GM19025 (cell line): ENCODE measurements at regions not wholly inside any gene's neighbourhood (a gene's known extent, or its start where the extent isn't known, plus 50 kb on each side); places are given as distances from the start of the nearest gene placed in this dataset.

Experiments
- ATAC-seq: cut with Tn5 transposase; IDR thresholded peaks from one replicate; pipeline ENCODE4 v1.9.1; 2021; ENCODE audit warnings: mild to moderate bottlenecking, low read depth, moderate library complexity; ENCODE audit not compliant: unreplicated experiment

DNA sequence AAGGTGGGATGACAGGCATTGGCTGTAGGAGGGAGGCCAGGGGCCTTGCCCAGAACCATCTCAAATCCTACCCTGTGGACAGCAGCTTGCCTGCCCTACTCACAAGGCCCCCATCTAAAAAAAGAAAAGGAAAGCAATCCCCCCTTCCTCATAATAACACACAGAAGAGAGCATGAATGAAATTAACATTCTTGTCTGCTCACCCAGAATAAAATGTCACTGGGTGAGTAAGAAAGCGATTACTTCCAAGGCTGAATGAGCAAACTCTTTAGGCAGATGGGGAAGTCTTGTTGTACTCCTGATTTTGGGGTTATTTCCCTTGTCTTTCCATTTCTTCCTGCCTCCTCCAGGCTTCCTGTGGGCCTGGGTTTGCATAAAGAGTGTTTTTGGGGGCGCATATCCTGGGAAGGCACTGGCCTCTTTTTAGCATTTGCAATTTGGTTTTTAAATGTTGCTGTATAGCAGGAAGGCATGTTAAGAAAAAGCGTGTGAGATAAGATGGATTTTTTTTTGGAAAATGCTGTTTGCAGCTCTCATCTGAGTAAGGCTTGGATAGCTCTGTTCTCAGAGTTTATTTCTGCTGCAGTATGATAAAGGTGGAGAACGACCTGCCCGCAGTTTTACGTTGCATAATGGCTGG, 248.3 kb upstream of the GATB start:
- no peak for ATAC-seq

DNA sequence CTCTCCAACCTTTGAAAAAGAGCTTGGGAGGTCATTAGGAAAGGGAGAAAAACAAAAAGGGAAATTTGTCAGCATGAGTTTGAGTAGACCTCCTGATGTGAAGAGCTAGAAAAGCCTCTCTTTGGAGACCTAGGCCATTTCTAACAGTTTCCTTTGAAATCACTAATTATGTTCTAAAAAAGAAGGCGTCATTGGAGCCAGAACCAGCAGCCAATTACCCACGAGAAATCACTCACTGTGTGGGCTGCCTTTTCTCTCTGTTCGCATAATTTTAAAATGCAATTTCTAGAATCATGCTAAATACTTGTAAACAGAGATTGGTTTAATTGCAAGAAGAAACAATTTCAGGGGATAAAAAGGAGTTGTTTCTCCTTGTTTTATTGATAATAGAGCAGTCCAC, 246.3 kb upstream of the GATB start:
- no peak for ATAC-seq

DNA sequence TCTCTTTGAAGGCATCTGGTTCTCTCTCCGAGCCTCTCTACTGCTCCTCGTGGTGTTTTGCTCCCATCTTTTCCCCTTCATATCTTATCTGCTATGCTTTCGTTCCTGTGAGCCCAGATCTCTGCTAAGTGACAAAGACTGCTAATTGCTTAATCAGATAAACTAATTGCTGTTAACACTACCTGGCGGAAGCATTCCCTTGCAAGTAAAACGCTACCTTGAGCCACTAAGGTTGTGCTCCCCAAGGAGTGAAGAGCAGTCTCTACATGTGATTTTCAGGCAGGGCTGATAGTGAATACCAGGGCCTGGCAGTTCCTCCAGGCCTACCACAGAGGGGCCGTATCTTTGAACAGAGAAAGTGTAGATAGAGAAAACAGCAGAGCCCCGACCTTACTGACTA, 244.0 kb upstream of the GATB start:
- no peak for ATAC-seq

DNA sequence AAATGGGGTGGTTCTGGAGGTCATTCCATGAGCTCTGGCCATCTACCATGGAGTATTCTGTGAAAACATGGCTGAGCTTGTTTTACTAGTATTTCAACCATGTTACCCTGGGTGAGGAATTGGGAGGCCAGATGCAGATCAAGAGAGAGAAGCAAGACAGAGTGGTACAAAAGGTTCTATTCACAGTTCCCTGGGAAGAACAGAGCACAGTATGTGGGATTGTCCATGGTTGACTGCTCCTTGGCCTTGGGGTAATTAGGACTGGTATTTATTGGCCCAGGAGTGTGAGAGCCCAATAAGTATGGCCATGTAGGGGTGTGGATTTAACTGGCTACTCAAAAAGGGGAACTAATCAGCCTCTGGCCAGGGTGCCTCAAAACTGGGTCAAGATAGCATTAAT, 239.7 kb upstream of the GATB start:
- no peak for ATAC-seq

DNA sequence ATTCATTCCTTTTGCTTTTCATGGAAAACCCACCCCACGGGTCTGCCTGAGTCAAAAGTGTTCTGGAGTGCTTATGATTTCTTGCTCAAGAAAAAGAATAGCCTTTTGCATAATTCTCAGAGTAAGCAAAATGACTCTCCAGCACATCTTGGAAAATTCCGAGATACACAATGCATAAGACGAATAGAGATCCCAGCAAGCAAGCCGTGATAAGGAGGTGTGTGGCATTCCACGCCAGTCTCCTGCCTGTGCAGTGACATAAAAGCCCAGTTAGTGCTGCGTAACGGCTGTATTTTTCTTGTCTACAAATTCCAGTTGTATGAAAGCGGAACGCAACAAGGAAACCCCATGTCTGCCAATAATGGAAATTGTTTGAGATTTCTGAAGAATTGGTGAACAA, 237.9 kb upstream of the GATB start:
- no peak for ATAC-seq

DNA sequence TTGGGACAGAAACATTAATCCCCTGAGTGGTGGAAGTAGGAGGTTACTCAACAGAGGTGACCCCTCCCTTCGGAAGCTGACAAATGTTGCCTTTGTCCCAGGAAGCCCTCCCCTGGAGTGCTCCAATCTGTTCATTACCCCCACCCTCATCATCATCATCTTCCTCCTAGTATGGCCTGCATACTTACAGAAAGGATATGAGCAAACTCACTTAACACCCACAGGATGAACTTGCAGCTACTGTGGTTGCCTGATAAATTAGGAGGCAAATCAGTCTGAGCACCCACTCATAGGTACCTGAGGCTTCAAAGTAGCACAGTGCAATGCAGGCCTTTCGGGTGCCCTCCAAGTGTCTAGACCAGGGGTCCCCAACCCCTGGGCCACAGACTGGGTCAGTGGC, 236.7 kb upstream of the GATB start:
- ATAC-seq, result no peak

DNA sequence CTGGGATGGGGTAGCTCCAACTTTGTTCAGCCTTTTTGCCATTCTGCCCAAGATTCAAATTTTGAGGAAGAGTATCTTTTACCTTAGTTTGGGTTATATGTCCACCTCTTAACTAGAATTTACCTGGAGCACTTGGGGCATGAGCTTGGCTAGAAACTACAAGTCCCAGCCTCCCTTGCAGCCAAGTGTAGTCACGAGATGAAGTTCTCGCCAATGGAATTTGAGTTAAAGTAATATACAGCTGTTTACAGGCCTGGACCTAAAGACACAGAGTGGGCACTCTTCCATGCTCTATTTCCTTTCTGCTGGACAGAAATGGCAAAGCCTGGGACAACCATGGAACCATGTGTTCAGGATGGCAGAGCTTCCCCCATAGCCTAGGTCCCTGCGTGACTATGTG, 233.6 kb upstream of the GATB start:
- ATAC-seq, result no peak

DNA sequence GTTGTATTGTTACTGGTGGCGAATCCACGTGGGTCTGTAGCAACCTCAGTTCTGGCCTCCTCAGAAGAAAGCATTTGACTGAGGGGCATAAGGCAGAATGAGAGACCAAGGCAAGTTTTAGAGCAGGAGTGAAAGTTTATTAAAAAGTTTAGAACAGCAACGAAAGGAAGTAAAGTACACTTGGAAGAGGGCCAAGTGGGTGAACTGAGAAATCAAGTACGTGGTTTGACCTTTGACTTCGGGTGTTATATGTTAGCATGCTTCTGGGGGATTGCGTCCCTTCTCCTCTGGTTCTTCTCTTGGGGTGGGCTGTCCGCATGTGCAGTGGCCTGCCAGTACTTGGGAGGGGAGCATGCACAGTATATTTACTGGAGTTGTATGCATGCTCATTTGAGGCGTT, 232.7 kb upstream of the GATB start:
- ATAC-seq, result no peak

DNA sequence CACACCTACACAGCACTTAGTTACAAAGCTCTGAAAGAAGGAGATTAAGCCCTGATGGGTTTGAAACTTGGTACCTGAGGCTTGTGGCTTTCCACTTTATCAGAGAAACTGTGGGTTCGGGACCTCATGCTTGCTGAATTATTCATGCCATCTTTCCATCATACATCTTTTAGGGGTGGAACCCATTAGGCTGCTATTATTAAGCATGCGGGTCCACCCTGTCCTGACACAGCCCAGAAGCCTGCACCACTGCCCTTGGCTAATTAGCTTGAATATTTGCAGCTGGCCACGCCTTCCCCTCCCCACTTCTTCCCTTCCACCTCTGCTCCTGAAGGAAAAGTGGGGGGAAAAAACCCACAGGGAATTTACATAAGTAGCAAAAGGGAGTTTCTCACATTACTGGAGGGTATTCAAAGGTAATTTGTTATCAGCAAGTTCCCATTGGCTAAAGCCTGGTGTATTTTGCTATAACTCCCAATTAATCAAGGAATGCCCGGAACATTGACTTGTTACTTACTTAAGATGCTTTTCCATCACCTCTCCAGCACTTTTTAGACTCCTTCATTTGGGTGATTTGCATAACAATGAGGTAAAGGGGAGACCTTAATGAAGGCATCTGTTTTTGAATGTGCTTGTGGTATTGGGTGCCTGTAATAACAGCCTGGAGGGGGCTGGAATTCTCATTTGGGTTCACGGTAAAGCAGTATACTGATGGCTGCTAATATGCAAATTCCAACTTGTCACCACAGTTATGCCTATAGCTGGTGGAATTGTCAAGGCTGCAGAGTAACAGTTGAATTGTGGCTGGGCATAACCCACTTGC, 231.7 kb upstream of the GATB start:
- ATAC-seq, result no peak

DNA sequence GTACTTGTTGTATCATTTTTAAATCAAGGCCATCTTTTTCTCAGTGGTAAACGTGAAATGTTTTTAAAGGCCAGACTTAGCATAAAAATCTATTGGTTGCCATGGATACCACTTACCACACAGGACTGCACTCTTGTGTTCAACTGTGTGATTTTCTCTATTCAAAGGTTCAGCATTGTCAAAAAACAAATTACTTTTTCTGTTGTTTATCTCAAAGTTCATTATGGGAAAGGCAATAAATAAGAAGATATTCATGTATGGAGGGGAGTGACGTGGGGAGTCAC, 231.0 kb upstream of the GATB start:
- no peak for ATAC-seq

DNA sequence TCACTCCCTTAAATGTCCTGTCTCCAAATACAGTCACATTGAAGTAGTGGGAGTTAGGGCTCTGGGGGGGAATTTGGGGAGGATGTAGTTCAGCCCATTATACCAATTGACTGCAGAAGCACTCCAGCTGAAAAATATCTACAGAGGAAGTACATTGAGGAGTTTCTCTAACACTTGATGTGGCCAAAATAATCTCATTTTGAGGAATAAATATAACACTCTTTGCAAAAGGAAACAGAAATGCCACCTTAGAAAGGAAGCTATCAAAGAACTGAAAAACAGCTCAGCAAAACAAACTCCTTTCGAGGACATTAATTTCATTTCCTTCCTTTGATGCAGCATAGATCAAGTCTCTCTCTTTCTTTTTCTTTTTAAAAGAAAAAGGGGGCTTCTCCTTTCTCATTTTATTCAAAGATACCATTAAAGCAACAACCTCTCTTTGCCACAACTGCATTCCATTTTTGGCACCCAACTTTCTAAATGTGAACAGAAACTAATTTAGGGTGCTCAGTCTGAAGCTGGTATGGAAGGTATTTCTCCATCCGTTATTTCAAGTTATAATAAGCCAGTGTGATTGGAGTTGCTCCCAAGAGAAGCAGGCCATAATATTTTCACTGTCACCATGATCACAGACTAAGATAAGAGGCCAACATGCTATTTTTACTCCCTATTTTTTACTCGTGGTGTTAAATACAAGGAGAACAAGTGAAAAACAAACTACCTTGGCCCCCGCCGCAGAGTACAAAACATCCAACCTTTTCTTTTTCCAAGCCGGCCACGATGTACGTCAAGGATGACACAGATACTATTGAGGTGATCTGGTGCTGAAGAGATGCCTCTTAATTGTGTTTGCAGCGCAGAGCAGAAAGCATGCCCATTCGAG, 230.4 kb upstream of the GATB start:
- no peak for ATAC-seq

DNA sequence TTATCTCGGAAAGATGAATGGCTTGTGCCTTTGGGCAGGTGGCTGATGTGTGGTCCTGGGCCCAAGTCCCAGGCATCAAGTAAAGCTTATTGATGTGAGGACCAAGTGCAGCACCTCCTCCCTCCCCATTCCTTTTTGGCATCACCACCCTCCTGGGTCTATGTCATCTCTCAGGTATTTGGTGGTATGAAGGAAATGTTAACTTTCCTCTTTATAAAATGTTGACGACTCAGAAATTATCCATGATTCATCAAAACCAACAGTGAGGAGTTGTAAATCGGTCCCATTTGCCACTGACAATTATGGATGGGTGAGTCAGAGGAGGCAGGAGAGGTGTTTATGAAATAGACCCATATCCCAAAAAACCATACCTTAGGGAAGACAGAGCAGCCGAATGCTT, 229.4 kb upstream of the GATB start:
- no peak for ATAC-seq

DNA sequence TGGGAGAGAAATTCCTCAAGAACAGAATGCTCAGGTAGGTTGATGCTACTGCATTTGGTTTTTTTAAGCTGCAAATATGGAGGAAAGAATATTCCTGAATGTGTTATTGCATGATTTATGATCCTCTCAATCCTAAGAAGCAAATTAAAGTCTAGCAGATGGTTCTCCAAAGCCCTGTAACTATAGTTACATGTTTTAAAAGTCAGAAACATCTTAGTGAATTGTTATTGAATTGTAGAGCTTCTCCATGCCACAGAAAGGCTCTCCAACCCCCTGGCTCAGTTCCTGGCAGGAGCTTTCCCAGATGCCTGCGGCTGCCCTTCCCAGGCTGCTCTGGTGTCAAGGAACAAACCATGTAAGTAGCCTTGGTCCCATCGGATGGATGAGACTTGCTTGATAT, 227.8 kb upstream of the GATB start:
- no peak for ATAC-seq

DNA sequence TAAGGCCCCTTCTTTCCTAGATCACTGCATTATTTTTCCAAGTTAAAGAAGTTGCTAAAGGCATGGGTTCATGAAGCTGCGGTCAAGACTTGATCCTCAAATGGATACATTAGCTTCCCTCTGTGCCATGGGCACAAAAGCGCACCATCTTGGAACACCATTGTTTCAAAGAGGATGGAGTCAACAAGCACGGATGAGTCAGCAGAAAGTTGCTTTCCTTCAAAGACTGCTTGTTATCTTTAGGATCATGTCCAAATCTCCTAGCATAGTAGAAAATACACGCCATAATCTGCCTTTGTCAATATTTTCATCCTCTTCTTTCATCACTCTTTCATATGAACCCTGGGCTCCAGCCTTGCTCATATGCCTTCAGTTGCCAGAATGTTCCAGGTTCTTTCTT, 226.8 kb upstream of the GATB start:
- no peak for ATAC-seq

DNA sequence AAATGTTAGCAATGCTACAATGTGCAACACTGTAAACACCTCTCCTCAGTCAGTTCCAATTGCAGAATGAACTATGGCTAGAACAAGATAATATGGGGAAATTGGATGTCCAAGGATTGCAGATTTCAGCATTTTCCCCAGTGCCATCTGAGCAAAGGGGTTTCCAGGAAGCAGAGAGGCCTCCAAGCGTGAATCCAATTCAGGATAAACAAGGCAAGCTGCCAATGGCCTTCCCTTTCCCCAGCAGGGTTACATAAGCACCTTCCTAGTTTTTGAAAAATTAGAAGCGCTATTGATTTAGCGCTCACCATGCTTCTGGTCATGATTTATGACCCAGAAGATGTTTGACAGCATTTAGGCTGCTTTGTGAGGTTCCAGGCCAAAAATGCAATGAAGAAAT, 223.0 kb upstream of the GATB start:
- no peak for ATAC-seq

DNA sequence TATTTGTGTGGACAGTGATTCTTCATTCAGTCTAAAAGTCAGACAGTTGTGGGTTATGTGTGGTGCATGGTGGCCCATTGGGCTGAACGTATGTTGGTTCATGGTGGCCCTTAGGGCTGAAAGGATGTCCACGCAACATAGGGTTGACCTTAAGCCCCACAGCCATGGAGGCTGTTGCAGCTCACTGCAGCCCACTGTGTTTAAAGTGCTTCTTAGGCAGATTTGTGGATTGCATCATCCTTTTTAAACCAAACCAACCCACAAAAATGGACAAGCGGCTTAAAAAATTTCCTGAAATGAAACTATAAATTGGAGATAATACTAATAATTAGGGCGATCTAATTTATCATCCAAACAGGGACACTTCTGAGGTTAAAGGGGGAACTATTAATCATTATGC, 219.0 kb upstream of the GATB start:
- no peak for ATAC-seq

DNA sequence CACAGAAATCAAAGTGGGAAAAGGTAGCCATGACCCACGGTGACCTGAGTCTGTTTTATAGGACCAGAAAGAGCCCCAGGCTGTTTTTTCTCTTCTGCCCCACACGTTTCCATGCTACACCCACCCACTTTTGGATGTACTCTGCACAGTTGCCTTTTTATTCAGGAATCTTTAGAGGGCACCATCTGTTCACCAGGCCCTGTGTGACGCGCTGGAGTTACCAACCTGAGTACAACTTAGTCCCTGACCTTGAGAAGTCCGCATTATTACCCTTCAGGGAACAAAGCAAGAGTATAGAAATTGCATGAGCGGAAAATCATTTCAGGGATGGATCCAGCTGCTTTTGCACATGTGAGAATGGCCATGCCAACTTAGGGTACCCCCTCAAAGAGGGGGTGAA, 207.8 kb upstream of the GATB start:
- ATAC-seq, result no peak

DNA sequence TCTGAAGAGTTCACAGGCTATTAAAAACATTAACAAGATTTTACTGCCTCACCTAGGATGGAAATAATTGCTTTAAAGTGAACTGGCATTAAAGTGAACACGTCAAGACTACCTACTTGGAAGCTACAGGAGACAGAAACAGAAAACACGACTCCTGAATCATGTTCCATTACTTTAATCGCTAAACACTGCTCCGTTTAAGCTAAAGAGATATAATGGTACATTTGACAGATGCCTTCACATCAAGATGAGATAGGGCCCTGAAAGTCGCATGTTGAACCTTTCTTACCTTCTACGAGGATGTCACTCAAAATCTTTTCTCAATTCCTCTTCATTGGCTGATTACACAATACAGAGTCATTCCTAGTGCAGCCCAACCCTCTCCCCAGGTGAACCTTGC, 206.3 kb upstream of the GATB start:
- no peak for ATAC-seq

DNA sequence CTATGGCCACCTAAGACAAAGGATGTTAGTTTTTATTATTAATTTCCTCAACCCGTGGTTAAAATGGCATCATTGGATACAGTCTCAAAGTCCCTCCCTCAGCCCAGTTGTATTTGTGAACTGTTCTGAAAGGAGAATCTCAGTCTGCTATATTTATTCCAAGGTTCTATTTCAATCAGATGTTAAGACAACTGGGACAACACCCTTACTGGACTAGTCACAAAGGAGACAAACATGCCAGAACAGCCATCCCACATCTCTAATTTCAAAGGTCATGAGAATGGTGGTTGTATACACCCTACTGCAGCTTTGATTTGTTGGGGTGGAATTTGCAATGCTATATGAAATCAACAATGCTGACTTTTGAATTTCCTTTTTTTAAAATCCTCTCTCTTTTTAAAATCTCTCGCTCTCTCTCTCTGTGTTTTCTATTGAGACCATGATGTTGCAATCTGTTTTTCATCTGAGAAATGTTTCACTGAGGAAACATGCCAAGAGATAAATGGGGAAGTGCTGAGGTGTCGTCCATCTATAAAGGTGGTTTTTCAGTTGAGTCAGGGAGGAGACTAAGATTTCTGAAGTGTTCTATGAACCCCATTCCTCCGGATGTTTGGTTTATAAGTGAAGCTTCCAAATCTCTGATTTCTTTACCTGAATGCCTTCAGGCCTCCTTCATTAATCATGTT, 201.5 kb upstream of the GATB start:
- ATAC-seq, result no peak

DNA sequence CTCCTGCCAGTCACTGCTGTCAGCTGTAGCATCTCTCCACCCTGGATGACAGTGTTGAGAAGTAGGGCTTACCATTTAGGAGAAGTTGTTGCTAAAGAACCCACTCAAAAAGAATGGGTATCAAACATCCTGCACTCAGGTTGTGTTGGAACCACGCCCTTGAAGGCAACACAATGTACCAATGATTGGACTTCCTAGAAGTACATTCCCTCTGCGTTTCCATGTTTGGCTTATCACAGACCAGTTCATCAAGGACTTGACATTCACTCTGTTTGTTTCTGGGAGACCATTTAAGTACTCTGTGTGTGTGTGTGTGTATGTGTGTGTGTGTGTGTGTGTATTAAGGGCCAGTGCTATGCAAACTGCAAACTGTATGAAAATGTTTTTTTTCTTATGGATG, 200.6 kb upstream of the GATB start:
- ATAC-seq, result no peak
